ENCODE measurements at regions not wholly inside any gene's neighbourhood (a gene's known extent, or its start where the extent isn't known, plus 50 kb on each side); places are given as distances from the start of the nearest gene placed in this dataset.

DNA sequence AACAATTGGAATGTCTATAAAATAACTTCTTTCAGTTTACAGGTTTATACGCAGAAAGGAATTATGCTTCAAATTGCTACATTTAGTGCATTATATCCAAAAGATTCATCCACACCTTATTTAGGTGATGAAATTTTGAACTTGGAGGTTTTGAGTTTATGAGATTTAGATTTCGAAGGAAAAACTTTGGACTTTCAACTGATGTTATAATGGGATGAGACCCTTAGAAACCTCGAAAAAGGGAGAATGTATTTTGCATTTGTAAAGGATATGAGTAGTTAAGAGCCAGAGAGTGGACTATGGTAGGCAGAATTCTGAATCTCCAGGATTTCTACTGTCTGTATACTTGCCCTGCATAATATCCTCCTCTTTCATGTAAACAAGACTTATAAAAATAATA, 851.6 kb upstream of the MGAT4C start:
- TF ChIP-seq, protein P1, sequence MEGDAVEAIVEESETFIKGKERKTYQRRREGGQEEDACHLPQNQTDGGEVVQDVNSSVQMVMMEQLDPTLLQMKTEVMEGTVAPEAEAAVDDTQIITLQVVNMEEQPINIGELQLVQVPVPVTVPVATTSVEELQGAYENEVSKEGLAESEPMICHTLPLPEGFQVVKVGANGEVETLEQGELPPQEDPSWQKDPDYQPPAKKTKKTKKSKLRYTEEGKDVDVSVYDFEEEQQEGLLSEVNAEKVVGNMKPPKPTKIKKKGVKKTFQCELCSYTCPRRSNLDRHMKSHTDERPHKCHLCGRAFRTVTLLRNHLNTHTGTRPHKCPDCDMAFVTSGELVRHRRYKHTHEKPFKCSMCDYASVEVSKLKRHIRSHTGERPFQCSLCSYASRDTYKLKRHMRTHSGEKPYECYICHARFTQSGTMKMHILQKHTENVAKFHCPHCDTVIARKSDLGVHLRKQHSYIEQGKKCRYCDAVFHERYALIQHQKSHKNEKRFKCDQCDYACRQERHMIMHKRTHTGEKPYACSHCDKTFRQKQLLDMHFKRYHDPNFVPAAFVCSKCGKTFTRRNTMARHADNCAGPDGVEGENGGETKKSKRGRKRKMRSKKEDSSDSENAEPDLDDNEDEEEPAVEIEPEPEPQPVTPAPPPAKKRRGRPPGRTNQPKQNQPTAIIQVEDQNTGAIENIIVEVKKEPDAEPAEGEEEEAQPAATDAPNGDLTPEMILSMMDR (IDR thresholded peaks at IDR 0.05 in 8 of 11, conservative IDR thresholded peaks at IDR 0.05 in 3 of 11): no peak
- no peak for TF ChIP-seq POLR2A (IDR thresholded peaks at IDR 0.05)
